Left ventricle myocardium inferior (tissue), 1 donor: ENCODE measurements at regions not wholly inside any gene's neighbourhood (a gene's known extent, or its start where the extent isn't known, plus 50 kb on each side); places are given as distances from the start of the nearest gene placed in this dataset.

Experiments used
- DNase-seq: peaks from one replicate; pipeline ENCODE4 v3.0.0-alpha.2; 2020
- H3K27ac ChIP-seq: fragments of 200-600 bp; replicated peaks from 2 replicates; pipeline ENCODE4 v1.8.0; 2021
- H3K27me3 ChIP-seq: fragments of 200-600 bp; 2 replicates; pipeline ENCODE4 v1.8.0; 2021; ENCODE audit warnings: low read depth
- H3K36me3 ChIP-seq: fragments of 200-600 bp; 2 replicates; pipeline ENCODE4 v1.8.0; 2021
- H3K4me1 ChIP-seq: fragments of 200-600 bp; 2 replicates; pipeline ENCODE4 v1.8.0; 2021
- H3K4me3 ChIP-seq: fragments of 200-600 bp; 2 replicates; pipeline ENCODE4 v1.8.0; 2021; ENCODE audit warnings: mild to moderate bottlenecking, moderate library complexity
- H3K9me3 ChIP-seq: fragments of 200-600 bp; replicated peaks from 2 replicates; pipeline ENCODE4 v1.8.0; 2021
- intact Hi-C: fragments of 100-400 bp; cut with micrococcal nuclease; formaldehyde crosslinking; loops from one replicate; pipeline ENCODE4 v1.11.0; 2022
- TF ChIP-seq, protein P1 (sequence below): fragments of 200-600 bp; IDR thresholded peaks from 2 replicates; pipeline ENCODE4 v1.8.0; 2021; ENCODE audit warnings: antibody characterized with exemption, mild to moderate bottlenecking, borderline replicate concordance
- donor health status: DM: no; HTN: yes; CAD: no; lungs with severe emphysema.

DNA sequence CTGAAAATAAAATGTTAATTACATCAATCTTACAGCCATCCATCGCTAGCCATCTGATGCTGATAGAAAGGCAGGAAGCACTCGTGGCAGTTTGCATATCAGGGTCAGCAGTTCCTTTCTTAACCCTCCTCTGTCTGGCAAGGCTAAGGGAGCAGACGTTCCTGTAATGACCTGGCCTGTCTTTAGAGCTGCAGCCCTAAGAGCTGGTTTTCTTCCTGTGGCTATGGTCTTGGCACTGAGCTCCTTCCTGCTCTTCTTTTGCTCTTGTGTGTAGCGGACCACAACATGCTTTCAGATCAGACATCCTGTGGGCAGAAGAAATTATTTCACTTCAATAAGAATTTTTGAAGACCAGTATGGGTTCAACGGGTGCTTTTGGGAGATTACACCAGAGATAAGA is 170.4 kb downstream of the DAD1 start:
- Histone ChIP-seq H3K4me3 (no peak overlapping the region), H3K4me1 (no peaks in the 10 kb centered on the region), H3K27me3 (no peaks in the 10 kb centered on the region), H3K36me3 (no peaks in the 10 kb centered on the region), H3K9me3 (no peaks in the 10 kb centered on the region), H3K27ac (no peak overlapping the region)
- intact Hi-C loops = no loop called here
- TF ChIP-seq, protein P1, sequence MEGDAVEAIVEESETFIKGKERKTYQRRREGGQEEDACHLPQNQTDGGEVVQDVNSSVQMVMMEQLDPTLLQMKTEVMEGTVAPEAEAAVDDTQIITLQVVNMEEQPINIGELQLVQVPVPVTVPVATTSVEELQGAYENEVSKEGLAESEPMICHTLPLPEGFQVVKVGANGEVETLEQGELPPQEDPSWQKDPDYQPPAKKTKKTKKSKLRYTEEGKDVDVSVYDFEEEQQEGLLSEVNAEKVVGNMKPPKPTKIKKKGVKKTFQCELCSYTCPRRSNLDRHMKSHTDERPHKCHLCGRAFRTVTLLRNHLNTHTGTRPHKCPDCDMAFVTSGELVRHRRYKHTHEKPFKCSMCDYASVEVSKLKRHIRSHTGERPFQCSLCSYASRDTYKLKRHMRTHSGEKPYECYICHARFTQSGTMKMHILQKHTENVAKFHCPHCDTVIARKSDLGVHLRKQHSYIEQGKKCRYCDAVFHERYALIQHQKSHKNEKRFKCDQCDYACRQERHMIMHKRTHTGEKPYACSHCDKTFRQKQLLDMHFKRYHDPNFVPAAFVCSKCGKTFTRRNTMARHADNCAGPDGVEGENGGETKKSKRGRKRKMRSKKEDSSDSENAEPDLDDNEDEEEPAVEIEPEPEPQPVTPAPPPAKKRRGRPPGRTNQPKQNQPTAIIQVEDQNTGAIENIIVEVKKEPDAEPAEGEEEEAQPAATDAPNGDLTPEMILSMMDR = no peak
- no peak for DNase-seq

DNA sequence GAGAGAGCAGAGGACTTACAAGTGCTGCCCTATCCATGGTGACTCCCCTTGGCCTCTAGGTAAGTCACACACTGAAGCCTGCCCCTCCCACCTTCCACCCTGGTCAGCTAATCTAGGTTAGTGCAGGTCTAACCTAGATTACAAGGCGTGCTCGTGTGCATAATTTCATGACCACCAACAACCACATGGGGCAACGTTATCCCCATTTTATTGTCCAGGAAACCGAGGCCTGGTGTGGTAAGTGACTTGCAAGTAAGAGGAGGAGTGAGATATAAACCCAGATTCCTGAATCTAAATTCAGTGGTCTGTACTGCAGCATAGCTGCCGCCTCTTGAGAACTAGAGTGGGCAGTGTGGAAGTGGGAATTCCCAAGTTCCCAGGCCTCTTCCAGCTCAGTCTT is 171.1 kb downstream of the DAD1 start:
- Histone ChIP-seq H3K9me3 (no peaks in the 10 kb centered on the region), H3K4me3 (no peak overlapping the region), H3K27ac (no peak overlapping the region), H3K36me3 (no peaks in the 10 kb centered on the region), H3K4me1 (no peaks in the 10 kb centered on the region), H3K27me3 (no peaks in the 10 kb centered on the region)
- intact Hi-C loops = no loop called here
- TF ChIP-seq, protein P1 = no peak
- DNase-seq = no peak

DNA sequence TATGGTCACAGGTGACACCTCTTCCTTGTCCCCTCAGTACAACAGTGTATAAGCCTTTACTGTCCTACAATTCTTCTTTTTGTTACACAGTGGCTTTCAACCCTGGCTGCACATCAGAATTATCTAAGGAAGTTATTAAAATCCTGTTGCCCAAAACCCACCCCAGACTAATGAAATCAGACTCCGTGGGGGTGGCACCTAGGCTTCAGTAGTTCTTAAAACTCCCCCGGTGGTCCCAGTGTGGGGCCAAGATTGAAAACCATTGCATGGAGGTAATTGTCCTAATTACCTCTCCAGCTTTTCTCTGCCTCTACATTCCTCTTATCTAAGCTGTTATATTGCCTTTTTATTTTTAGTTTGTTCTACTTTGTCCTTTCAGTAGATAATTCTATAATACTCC is 172.8 kb downstream of the DAD1 start:
- intact Hi-C loops = no loop called here
- no peak for DNase-seq
- Histone ChIP-seq H3K4me1 (no peaks in the 10 kb centered on the region), H3K27me3 (no peaks in the 10 kb centered on the region), H3K4me3 (no peak overlapping the region), H3K27ac (no peak overlapping the region), H3K36me3 (no peaks in the 10 kb centered on the region), H3K9me3 (no peaks in the 10 kb centered on the region)
- TF ChIP-seq, protein P1 = no peak

DNA sequence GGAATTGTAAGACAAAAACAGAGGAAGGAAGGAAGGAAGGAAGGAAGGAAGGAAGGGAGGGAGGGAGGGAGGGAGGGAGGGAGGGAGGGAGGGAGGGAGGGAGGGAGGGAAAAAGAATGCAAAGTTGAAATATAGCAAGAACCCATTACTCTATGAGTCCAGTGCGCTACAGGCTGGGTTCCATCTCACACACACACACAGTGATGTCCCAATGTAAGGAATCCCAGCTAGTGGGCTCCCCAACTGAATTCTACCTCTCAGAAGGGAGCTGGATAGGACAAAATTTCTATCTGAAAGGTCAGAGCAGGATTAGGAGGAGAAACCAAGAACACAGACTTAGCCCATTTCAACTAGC is 173.4 kb downstream of the DAD1 start:
- H3K4me3 ChIP-seq = no peak overlapping the region
- TF ChIP-seq, protein P1 = no peak
- no peaks in the 10 kb centered on the region for H3K27me3 ChIP-seq
- intact Hi-C loops = no loop called here
- H3K36me3 ChIP-seq = no peaks in the 10 kb centered on the region
- no peak overlapping the region for H3K27ac ChIP-seq
- no peaks in the 10 kb centered on the region for H3K9me3 ChIP-seq
- no peak for DNase-seq
- H3K4me1 ChIP-seq = no peaks in the 10 kb centered on the region

DNA sequence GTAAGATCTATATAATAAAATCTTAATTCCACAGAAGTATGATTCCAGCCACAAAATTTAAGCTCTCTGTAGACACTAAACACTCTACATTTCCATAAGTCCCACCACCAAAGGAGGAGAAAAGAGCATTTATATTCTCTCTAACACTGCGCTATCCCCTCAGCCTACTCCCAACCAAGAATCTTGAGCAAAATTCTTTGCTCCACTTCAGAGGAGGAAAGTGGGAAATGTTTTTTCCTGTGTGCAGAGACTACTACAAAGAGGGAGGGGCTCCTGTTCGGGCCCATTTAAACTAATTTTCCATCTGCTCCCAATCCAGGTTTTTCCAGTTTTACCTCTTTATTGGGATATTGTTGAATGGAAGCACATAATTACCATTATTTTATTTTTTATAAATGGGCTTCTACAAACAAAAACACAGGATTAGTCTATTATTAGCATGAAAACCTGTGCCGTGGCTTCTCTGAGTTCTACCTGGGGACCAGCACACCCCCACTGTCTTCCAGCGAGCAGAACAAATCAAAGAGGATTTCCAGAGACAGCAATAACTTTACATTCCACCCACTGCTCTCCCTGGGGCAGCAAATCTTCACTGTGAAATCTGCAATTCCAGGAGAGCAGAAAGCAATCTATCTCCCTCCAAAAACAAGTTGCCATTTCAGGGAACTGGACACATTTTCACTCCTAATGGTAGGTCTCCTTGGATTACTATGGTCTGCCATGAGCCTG is 174.0 kb downstream of the DAD1 start:
- Histone ChIP-seq H3K36me3 (no peaks in the 10 kb centered on the region), H3K9me3 (no peaks in the 10 kb centered on the region), H3K27me3 (no peaks in the 10 kb centered on the region), H3K4me3 (no peak overlapping the region), H3K4me1 (no peaks in the 10 kb centered on the region), H3K27ac (no peak overlapping the region)
- TF ChIP-seq, protein P1 = no peak
- intact Hi-C loops = no loop called here
- no peak for DNase-seq
